IPS-NIHi7 (cell line): ENCODE measurements at regions not wholly inside any gene's neighbourhood (a gene's known extent, or its start where the extent isn't known, plus 50 kb on each side); places are given as distances from the start of the nearest gene placed in this dataset.
"Not testable (repeated sequence)": the region's sequence is repeated elsewhere in the genome, so short reads cannot be mapped to it uniquely, and the experiment has no call there.

Experiments used
- DNase-seq: peaks from one replicate; pipeline ENCODE4 v3.0.0; 2012; ENCODE audit warnings: mixed read lengths; ENCODE audit errors: extremely low spot score

DNA sequence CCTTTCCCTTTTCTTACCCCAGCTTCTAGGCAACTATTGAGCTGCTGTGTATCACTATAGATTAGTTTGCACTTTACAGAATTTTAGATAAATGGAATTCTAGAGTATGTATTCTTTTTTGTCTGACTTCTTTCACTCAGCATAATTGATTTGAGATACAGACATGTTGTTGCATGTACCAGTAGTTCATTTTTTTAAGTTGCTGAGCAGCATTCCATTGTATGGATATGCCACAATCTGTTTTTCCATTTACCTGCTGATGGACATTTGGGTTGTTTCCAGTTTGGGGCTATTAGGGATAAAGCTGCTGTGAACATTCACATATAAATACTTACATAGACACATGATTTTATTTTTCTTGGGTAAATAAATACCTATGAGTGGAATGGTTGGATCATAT, 135.7 kb downstream of the IGF1 start:
- no peak for DNase-seq

DNA sequence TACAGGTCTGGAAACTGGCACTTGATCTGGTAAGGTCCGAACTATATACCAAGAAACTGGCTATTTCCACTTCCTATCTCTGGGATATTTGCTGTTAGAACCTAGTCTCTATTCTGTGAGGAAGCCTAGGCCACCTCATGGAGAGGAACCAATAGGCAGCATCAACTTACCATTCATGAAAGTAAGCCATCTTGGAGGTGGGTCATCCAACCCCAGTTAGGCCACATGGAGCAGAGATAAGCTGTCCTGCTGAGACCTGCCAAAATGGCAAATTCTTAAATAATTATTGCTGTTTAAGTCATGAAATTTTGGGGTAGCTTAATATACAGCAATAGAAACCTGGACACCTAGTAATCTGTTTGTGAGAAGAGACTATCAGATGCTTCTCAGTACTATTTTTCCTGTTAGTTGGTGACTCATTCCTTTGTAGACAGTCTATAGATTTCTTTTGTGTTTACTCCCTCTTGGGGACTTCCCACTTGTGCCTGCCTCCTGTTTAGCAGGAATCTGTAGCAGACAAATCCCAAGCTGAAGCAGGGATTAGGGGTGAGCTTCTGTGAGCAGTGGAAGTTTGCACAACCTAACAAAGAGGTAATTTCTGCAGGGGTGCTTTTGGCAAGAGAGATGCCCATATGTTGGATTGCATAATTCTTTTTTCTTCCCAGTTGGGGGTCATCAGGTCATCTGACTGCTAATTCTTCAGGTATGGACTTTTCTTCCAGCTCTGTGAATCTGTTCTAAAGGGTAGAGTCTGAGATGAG, 136.8 kb downstream of the IGF1 start:
- no peak for DNase-seq

DNA sequence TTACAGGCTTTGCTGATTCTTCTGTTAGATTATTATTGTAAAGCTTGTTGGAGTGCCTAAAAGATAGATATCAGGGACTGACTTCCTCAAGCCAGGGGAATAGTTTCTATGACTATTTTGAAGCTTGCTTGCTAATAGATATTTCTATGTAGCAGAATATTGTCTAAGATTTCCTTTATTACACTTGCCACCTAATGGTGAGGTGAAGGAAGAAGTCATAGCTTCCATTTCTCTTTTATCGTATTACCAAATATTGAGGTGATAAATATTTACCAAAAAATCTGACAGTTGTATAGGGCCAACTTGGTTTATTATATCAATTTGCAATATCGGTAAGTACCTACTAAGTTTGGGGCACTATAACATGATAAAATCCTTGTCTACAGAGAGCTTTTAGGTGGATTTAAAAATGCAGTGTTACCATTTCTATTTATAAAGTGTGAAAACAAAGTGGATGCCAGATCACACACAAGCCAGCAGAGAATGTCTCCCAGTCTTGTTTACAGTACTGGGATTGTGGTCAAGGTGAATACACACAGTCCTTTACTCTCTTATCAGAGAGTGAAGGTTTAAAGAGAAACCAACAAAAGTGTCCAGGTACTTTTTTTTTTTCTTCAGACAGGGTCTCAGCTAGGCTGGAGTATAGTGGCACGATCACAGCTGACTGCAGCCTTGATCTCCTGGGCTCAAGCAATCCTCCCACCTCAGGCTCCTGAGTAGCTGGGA, 137.9 kb downstream of the IGF1 start:
- DNase-seq = no peak

DNA sequence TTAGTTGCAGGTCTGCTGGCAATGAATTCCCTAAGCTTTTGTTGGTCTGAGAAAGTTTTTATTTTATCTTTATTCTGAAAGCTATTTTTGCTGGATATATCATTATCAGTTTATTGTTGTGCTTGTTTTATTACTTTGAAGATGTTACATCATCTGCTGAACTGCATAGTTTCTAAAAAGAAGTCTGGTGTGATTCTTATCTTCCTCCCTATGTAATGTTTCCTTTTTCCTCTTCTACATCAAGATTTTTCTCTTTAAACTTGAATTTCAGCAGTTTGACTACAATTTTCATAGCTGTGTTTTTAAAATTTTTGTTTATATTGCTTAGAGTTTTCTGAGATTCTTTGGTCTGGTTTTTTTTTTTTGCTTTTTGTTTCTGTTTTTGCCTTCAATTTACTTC, 137.1 kb upstream of the PMCH start:
- DNase-seq = no peak

DNA sequence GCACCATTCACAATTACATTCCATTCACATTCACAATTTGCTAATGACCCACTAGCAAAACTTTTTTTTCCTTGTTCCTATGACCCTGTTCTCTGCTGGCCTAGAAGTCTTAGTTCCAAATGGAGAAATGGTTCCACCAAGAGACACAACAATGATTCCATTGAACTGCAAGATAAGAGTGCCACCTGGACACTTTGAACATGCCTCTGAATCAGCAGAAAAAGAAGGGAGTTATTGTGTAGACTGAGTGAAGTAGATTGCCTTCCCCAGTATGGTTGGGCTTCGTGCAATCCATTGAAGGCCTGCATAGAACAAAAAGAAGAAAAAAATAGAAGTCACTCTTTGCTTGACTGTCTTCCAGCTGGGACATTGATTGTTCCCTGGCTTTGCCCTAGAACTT, 133.8 kb upstream of the PMCH start:
- no peak for DNase-seq

DNA sequence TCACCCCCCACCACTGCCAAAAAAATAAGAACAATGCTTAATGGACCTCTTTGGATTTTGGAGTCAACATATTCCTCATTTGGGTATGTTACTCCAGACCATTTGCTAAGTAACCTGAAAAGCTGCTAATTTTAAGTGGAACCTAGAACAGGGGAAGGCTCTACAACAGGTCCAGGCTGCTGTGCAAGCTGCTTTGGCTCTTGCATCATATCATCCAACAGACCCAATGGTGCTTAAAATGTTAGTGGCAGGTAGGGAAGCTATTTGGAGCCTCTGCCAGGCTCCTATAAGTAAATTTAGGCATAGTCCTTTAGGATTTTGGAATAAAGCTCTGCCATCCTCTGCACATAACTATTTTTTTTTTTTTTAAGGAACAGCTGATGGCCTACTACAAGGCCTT, 132.2 kb upstream of the PMCH start:
- no peak for DNase-seq

DNA sequence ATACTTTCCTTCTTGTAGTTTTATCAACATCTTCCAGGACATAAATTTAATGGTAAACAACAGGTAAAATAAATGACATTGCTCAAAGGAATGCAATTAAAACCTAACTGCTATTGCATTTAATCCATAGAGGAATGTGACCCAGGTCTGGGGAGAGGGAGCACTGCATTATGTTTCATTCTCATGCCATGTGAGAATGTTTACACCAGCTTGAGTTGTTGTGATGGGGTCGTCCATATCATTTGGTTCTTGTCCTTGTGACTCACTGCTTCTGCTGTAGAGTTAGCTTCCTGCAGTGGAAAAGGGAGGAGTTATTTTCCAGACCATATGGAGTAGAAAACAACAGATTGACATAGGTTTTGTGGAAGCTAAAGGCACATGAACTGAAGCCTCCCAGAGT, 129.3 kb upstream of the PMCH start:
- DNase-seq = no peak

DNA sequence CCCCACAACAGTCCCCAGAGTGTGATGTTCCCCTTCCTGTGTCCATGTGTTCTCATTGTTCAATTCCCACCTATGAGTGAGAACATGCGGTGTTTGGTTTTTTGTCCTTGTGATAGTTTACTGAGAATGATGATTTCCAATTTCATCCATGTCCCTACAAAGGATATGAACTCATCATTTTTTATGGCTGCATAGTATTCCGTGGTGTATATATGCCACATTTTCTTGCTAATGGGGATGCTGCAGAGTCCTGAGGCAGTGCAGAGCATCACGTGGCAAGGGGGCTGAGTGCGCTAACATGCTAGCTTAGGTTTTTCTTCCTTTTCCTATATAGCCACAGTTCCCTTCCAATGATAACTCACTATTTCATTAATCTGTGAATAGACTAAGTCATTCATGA, 127.5 kb upstream of the PMCH start:
- DNase-seq = not testable (repeated sequence)

DNA sequence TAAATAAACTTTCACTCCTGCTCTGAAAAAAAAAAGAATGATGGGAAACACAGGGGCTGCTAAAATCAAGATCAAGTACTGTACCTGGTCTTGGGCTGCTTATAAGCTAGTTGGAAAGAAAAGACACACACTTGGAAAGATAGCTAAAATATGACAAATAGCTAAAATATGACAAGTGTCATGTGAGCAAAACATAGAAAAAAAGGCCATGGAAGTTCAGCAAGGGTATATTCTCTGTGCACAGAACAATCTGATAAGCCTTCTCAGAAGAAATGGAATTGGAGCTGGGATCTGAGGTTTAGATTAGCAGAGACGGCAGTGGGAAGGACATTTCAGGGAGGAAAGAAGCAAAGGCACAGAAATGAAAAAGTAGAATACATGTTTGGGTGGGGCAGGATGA, 126.2 kb upstream of the PMCH start:
- DNase-seq = no peak

DNA sequence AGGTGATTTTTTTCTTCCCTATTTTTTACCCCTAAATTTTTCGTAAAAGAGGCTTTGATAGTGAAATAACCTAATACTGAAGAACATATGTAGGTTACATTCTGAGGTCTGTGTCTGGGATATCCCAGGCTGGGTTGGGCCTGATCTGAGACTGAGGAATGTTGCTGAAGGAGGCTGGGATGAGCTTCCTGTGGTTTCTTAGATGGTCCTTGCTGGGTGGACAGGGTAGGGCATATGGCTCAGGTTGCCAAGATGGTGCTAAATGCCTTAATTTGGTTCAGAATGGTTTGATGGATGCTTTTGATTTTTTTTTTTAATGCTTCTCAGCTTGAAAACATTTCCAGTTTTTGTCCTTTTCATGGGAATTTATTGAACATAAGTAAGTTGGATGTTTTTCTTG, 124.6 kb upstream of the PMCH start:
- no peak for DNase-seq

DNA sequence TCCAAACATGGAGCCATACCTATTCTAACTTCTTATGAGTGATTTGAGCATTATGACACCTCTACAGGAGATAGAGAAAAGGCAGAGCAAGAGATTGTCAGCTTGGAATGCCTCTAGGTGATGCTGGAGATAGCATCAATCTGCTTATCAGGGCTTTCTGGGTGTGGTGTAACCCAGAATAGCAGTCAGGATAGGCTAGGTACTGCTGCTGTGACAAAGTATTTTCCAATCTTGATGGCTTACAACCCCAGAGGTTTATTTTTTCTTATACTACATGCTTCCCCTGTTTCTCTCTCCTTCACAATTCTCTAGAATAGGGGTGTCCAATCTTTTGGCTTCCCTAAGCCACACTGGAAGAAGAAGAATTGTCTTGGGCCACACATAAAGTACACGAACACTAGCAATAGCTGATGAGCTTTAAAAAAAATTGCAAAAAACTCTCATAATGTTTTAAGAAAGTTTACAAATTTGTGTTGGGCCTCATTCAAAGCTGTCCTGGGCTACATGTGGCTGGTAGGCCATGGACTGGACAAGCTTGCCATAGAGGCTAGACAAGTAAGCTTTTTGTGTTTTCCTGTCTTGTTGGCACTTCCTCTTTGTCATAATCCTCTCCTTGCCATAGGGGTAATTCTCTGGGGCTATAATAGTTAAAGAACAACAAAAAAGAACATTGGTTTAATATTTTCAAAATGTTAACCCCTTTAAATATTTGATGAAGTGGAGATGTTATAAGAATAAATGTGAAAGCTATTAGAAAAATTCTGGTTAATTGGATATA, 123.9 kb upstream of the PMCH start:
- no peak for DNase-seq

DNA sequence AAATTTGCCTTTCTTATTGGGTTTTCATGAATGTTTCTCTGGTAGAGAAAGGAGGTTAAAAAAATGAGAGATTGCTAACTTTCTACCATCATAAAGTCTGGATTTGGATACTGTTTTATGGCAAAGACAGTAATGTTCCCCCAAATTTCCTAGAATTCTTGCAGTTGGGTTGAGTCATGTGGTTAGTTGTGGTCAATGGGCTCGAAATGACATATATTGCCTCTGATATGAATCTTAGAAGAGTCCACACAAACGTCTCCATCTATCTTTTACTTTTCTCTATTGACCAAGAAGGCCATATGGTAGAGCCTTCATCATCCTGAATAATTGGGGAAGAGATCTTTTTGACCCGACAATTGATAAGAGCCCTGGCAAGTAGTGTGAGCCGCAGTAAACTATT, 119.5 kb upstream of the PMCH start:
- no peak for DNase-seq

DNA sequence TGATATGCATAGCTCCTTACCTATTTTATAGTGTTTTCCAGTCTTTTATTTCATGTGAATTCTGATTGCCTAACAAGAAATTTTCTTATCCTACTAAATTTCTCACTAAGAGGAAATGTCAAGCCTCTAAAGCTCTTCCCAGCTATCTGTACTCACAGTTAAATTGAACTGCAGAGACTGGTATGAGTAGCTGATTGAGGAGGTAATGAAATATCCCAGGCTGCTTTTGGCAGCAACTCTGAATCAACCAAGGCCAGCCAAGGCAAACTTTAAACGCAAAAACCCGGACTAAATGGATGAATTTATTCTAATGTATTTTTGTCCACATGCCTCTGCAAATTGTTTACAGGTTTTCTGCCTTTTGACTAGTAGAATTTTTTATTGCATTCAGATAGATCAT, 119.1 kb upstream of the PMCH start:
- DNase-seq = no peak

DNA sequence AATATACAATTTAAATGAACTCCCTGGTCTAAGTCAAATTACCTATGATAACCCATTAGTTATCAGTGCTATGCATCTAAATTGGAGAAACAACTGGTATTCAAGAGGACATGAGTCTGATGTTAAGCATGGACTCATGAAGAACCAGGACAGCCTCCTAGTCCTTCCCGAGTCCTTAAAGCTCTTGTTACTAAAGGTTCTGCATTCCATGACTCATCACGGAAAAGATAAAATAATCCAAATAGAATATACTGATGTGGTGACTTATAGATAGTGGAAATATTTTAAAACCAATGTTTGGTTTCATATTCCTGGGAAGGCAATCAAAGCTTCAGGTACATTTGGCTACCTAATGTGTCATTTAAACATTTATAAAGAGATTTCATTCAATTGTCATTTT, 117.2 kb upstream of the PMCH start:
- DNase-seq = no peak

DNA sequence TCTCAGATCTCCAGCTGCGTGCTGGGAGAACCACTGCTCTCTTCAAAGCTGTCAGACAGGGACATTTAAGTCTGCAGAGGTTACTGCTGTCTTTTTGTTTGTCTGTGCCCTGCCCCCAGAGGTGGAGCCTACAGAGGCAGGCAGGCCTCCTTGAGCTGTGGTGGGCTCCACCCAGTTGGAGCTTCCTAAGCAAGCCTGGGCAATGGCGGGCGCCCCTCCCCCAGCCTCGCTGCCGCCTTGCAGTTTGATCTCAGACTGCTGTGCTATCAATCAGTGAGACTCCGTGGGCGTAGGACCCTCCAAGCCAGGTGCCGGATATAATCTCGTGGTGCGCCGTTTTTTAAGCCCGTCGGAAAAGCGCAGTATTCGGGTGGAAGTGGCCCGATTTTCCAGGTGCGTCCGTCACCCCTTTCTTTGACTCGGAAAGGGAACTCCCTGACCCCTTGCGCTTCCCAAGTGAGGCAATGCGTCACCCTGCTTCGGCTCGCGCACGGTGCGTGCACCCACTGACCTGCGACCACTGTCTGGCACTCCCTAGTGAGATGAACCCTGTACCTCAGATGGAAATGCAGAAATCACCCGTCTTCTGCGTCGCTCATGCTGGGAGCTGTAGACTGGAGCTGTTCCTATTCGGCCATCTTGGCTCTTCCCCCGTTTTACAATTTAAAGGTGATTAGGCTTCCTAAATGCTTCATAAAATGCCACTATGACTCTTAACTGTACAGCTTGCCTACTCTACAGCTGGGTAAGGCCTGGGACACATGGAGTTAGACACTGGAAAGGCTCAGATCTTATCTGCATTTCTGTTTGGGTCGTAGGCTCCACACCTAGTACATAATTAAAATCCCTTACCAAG, 115.7 kb upstream of the PMCH start:
- not testable (repeated sequence) for DNase-seq

DNA sequence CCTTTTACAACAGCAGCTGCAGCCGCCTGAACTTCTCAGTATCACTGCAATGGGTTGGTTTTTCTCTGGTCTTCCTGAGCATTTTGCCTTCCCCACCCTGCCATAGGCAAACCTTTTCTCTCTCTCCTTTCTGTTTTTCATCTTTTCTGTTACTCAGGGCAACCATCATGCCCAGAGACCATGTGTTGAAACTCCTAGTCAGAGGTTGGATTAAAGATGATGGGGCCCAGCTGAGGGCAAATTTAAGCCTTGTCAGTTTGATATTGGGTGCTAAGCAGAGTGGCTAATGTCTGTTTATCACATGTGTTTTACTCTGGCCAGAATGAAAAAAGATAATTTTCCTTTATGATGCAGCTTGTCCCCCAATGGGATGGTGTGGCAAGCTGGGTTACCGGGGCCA, 107.9 kb upstream of the PMCH start:
- DNase-seq = no peak

DNA sequence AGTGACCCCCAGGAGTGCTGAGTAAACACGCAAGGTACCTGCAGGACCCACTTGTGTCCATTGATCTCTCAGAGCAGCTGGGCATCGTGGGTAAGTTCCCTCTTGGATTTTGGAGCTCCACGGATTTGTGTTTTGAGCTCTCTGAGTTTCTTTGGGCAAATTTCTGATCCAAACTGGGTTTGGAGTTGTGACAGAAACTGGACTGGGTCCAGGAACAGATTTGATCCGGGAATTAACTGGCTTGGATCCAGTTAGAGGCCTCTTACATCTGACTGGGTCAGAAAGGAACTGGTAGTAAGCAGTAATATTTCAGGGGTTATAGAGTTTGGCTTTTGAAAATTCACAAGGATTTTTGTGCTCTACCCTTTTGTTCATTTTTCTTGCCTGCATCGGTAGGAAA, 107.0 kb upstream of the PMCH start:
- not testable (repeated sequence) for DNase-seq

DNA sequence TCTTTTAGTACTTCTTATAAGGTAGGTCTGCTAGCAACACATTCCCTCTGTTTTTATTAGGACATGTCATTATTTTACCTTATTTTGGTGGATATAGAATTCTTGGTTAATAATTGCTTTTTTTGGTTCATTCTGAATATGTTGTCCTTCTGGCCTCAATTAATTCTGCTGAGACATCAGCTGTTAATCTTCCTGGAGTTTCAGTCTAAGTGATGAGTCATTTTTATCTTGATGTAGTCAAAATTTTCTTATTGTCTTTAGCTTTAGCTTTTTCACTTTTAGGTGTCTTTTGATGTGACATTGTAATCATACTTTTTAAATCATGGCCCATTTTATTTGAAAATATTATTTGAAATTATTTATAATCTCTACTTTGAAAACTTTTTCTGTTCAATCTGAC, 104.9 kb upstream of the PMCH start:
- no peak for DNase-seq

DNA sequence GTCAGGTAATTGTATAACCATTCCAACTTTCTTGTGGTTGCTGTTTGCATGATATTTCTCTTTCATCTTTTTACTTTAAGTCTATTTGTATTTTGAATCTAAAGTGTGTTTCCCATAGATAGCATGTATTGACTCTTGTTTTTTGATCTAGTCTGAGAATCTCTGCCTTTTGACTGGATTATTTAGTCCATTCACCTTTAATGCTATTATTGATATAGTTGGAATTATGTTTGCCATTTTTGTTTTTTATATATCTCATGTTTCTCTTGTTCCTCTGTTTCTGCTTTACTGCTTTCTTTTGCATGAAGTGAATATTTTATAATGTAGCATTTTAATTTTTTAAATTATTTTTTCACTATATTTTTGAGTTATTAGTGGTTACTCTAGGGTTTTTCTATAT, 103.9 kb upstream of the PMCH start:
- DNase-seq = no peak

DNA sequence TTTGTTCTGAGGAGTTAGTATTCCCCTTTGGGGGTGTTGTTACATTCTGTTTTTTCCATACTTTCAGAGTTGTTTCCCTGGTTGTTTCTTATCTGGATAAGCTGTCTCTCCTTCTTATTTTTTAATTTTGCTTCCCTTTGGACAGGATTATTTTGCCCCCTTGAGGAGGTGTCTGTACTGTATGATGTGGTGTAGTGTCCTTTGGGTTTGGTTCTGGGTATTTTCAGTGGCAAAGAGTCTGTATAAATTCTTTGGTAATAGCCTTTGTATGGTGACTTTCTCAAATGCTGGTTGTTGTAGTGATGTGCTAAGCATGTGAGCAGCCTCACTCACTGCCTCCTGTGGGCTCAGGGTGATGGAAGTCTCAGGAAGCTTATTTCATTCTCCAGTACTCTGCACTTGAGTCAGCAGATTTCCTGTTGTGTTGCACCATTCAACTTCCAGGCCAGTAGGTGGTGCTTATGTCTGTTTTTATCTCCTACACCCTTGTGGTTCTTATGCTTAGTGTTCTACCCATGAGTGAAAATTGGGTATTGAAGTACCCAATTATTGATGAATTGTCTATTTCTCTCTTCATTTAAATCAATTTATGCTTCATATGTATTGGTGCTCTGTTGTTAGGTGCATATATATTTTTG, 103.3 kb upstream of the PMCH start:
- peak; percentile 63 for DNase-seq

DNA sequence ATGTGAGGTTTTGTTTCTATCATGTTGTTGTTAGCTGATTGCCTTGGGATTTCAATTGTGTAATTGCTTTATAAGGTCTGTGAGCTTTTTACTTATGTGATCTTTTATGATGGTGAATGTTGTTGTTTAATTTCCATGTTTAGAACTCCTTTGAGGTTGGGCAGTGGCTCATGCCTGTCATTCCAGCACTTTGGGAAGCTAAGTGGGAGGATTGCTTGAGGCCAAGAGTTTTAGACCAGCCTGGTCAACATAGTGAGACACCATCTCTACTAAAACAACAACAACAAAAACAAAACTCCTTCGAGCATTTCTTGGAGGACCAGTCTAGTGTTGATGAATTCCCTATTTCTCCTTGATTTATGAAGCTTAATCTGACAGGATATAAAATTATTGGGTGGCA, 102.1 kb upstream of the PMCH start:
- DNase-seq = no peak
